Retinal pigment epithelial cell (primary cell): ENCODE measurements at regions not wholly inside any gene's neighbourhood (a gene's known extent, or its start where the extent isn't known, plus 50 kb on each side); places are given as distances from the start of the nearest gene placed in this dataset.

Experiments used
- DNase-seq: peaks from one replicate; pipeline ENCODE4 v3.0.0-alpha.2; 2010; ENCODE audit warnings: low read depth
- H3K4me3 ChIP-seq: 2 replicates; pipeline ENCODE4 v1.5.1; 2011; ENCODE audit warnings: mild to moderate bottlenecking, low read length, control low read depth, moderate library complexity
- CTCF ChIP-seq: conservative IDR thresholded peaks from 2 replicates; pipeline ENCODE4 v1.5.1; 2011; ENCODE audit warnings: low read depth, low read length, control low read depth, inconsistent platforms

GRCh38 chr2:212646698-212647366, 108.2 kb upstream of the ERBB4 start:
- no peak for TF ChIP-seq CTCF
- DNase-seq, result peak; percentile 16
- H3K4me3 ChIP-seq, result no peak overlapping the region

- H3K4me3 ChIP-seq, result no peak overlapping the region
- TF ChIP-seq CTCF, result no peak
- DNase-seq, result no peak
These were observed 105.7 kb upstream of the ERBB4 start for GRCh38 chr2:212644195-212644837.

- DNase-seq, result peak; percentile 36
- no peak for TF ChIP-seq CTCF
- no peak overlapping the region for H3K4me3 ChIP-seq
These were observed 101.8 kb upstream of the ERBB4 start for GRCh38 chr2:212640428-212640827.

- H3K4me3 ChIP-seq, result no peak overlapping the region
- DNase-seq, result no peak
- TF ChIP-seq CTCF, result no peak
These were observed 100.1 kb upstream of the ERBB4 start for GRCh38 chr2:212638694-212639093.

GRCh38 chr2:212628586-212628985, 90.0 kb upstream of the ERBB4 start:
- H3K4me3 ChIP-seq, result no peak overlapping the region
- no peak for TF ChIP-seq CTCF
- no peak for DNase-seq

- TF ChIP-seq CTCF, result no peak
- H3K4me3 ChIP-seq, result no peak overlapping the region
- no peak for DNase-seq
These were observed 87.8 kb upstream of the ERBB4 start for GRCh38 chr2:212626371-212626918.

GRCh38 chr2:212619954-212620353, 81.4 kb upstream of the ERBB4 start:
- no peak for TF ChIP-seq CTCF
- no peak for DNase-seq
- no peak overlapping the region for H3K4me3 ChIP-seq
